HepG2 (cell line): ENCODE measurements at regions not wholly inside any gene's neighbourhood (a gene's known extent, or its start where the extent isn't known, plus 50 kb on each side); places are given as distances from the start of the nearest gene placed in this dataset.

Experiments
- ATAC-seq: fragments of 200-7000 bp; cut with Tn5 transposase; 3 replicates; pipeline ENCODE4 v1.9.1; 2020; ENCODE audit warnings: mild to moderate bottlenecking, moderate library complexity
- BruUV-seq: library from RNA; stranded (reverse); fragments of 400-500 nt; replicated peaks from 2 replicates; lab custom pipeline; 2021; lab: Mats Ljungman, UMichigan
- CTCF ChIA-PET: fragments of 300-600 bp; formaldehyde crosslinking; extraction: SDS; loops from one replicate; lab custom pipeline; 2021; ENCODE audit warnings: low total read pairs, inconsistent platforms, low intra/inter-chr PET ratio; lab: Yijun Ruan, JAX
- POLR2A ChIA-PET: fragments of 350-600 bp; sonication (Branson Sonifier 250); formaldehyde crosslinking; loops from one replicate; lab custom pipeline; 2020; ENCODE audit warnings: antibody characterized with exemption, inconsistent platforms; lab: Yijun Ruan, JAX
- DNase-seq: peaks from one replicate; pipeline ENCODE4 v3.0.0-alpha.2; 2015; ENCODE audit warnings: low spot score
- FAIRE-seq: peaks from 3 replicates; lab custom pipeline; 2011; peaks lifted over from hg19 to GRCh38; lab: Jason Lieb, UNC
- H2AFZ ChIP-seq: one replicate; pipeline ENCODE4 v1.6.1; 2011; ENCODE audit warnings: low read length, inconsistent platforms
- H3K27ac ChIP-seq: fragments of 300-600 bp; 3 replicates; pipeline ENCODE4 v1.8.0; 2011; ENCODE audit warnings: mixed run types, mild to moderate bottlenecking, mixed read lengths, low read length, inconsistent platforms; ENCODE audit not compliant: insufficient read depth; ENCODE audit errors: extremely low read length
- H3K27me3 ChIP-seq, 2 experiments: fragments of 200-600 bp in 1 of 2; 2 replicates in 1 of 2; 3 replicates in 1 of 2; pipeline versions ENCODE4 v1.6.0 to v1.8.0; 2011; ENCODE audit warnings: low read length in 2 of 2, mild to moderate bottlenecking in 2 of 2, moderate library complexity in 2 of 2, inconsistent platforms in 1 of 2; ENCODE audit not compliant: insufficient read depth in 2 of 2, control insufficient read depth in 1 of 2
- H3K36me3 ChIP-seq, 2 experiments: fragments of 200-600 bp in 1 of 2; replicated peaks in 1 of 2; 2 replicates in 1 of 2; 3 replicates in 1 of 2; pipeline versions ENCODE4 v1.5.1 to v1.8.0; 2011; ENCODE audit warnings: low read length in 2 of 2, inconsistent platforms in 1 of 2; ENCODE audit not compliant: insufficient read depth in 2 of 2, control insufficient read depth in 1 of 2
- H3K4me1 ChIP-seq: 2 replicates; pipeline ENCODE4 v1.5.1; 2012; ENCODE audit warnings: low read length, inconsistent platforms; ENCODE audit not compliant: insufficient read depth
- H3K4me2 ChIP-seq: 2 replicates; pipeline ENCODE4 v1.6.0; 2011; ENCODE audit warnings: low read depth, low read length, inconsistent platforms
- H3K4me3 ChIP-seq, 3 experiments: fragments of 200-600 bp in 1 of 3; sonication (generic), shearing (Covaris generic) in 1 of 3; replicated peaks in 1 of 3; 2 replicates each; pipeline ENCODE4 v1.5.1; 2011 to 2016; ENCODE audit warnings: low read length in 3 of 3, inconsistent platforms in 2 of 3, low read depth in 2 of 3, mild to moderate bottlenecking in 2 of 3, control low read depth in 1 of 3, mixed read lengths in 1 of 3; ENCODE audit not compliant: insufficient read depth in 1 of 3
- H3K79me2 ChIP-seq: one replicate; pipeline ENCODE4 v1.6.1; 2011; ENCODE audit warnings: low read length, inconsistent platforms; ENCODE audit not compliant: insufficient read depth
- H3K9ac ChIP-seq: 2 replicates; pipeline ENCODE4 v1.6.0; 2011; ENCODE audit warnings: mild to moderate bottlenecking, low read depth, low read length, inconsistent platforms; ENCODE audit not compliant: insufficient read depth
- H3K9me3 ChIP-seq: 2 replicates; pipeline ENCODE4 v1.5.1; 2012; ENCODE audit warnings: mild to moderate bottlenecking, low read length
- H4K20me1 ChIP-seq: 2 replicates; pipeline ENCODE4 v1.6.0; 2011; ENCODE audit warnings: inconsistent platforms, mild to moderate bottlenecking, low read length, moderate library complexity; ENCODE audit not compliant: insufficient read depth
- ATM ChIP-seq: fragments of 450-650 bp; IDR thresholded peaks from 2 replicates; pipeline ENCODE4 v1.7.1; 2017; ENCODE audit warnings: mild to moderate bottlenecking, borderline replicate concordance
- CENPX ChIP-seq: sonication (generic); formaldehyde crosslinking; IDR thresholded peaks from 2 replicates; pipeline ENCODE4 v1.9.0; 2021; ENCODE audit warnings: mild to moderate bottlenecking, missing genetic modification reagents, moderate library complexity
- FOXK1 ChIP-seq: sonication (generic); formaldehyde crosslinking; IDR thresholded peaks from 2 replicates; pipeline ENCODE4 v1.4.0; 2020; ENCODE audit warnings: low read depth, missing genetic modification reagents, borderline replicate concordance
- GATAD2A ChIP-seq: IDR thresholded peaks from 2 replicates; pipeline ENCODE4 v1.6.1; 2016
- HNRNPL ChIP-seq: fragments of 200-400 bp; formaldehyde crosslinking; IDR thresholded peaks from 2 replicates; pipeline ENCODE4 v1.6.1; 2017; ENCODE audit warnings: mild to moderate bottlenecking, low read depth, low read length
- KAT7 ChIP-seq: IDR thresholded peaks from 2 replicates; pipeline ENCODE4 v1.6.1; 2018; ENCODE audit warnings: borderline replicate concordance, missing compliant biosample characterization
- KMT2A ChIP-seq: sonication (generic); formaldehyde crosslinking; IDR thresholded peaks from 2 replicates; pipeline ENCODE4 v1.4.0; 2020; ENCODE audit warnings: missing genetic modification reagents
- NCOA2 ChIP-seq: sonication (generic); formaldehyde crosslinking; IDR thresholded peaks from 2 replicates; pipeline ENCODE4 v1.8.0; 2022; ENCODE audit warnings: inconsistent platforms
- TAF15 ChIP-seq: fragments of 200-400 bp; formaldehyde crosslinking; IDR thresholded peaks from one replicate; pipeline ENCODE4 v1.6.1; 2018; ENCODE audit warnings: mild to moderate bottlenecking, low read depth, low read length; ENCODE audit not compliant: poor library complexity, severe bottlenecking
- TMF1 ChIP-seq: sonication (generic); formaldehyde crosslinking; IDR thresholded peaks from 2 replicates; pipeline ENCODE4 v1.8.1; 2022; ENCODE audit warnings: low read depth, missing genetic modification reagents
- ZBTB7B ChIP-seq: sonication (generic); formaldehyde crosslinking; IDR thresholded peaks from 2 replicates; pipeline ENCODE4 v1.4.0; 2020; ENCODE audit warnings: missing genetic modification reagents
- ZNF564 ChIP-seq: sonication (generic); formaldehyde crosslinking; IDR thresholded peaks from 2 replicates; pipeline ENCODE4 v1.8.1; 2023; ENCODE audit warnings: mild to moderate bottlenecking, missing genetic modification reagents
- ZSCAN31 ChIP-seq: sonication (generic); formaldehyde crosslinking; IDR thresholded peaks from 2 replicates; pipeline ENCODE4 v1.5.0; 2020; ENCODE audit warnings: low read depth, mild to moderate bottlenecking, missing genetic modification reagents
- WGBS: methylation state at CpG from one replicate; pipeline ENCODE4 v1.1.6; 2017; ENCODE audit warnings: low lambda C conversion rate; 5-methylcytosine and 5-hydroxymethylcytosine counted together
- in situ Hi-C: cut with HindIII; loops from 2 replicates; pipeline ENCODE4 v1.10.0; 2017; ENCODE audit warnings: low pct_unique_long_range_greater_than_20kb; ENCODE audit not compliant: extremely low pct_ligation_motif_present
- intact Hi-C: fragments of 100-400 bp; cut with micrococcal nuclease; formaldehyde crosslinking; loops from one replicate; pipeline ENCODE4 v1.10.0; 2022; ENCODE audit not compliant: unreplicated experiment

DNA sequence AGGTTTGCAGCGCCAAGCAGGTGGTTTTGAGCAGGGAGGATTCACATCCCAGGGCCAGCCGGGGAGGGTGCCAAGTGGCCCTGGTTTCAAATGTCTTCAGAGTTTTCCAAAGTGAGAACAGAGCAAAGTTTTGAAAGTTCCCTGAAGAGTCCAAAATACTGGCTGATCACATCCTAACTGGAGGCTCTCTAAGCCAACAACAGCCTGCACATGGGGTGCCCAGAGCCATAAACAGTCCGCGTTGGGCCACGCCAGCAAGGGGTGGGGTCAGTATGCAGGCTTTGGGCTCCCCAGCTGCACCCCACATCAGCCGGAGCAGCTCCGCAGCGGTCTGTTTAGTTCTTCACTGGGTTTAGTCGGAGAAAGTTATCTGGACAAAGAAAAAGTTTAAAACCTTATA, 150.9 kb downstream of the C16orf95 start (continued):
- no peak for TF ChIP-seq KAT7
- no peak for TF ChIP-seq GATAD2A (CRISPR knock-in tag)

DNA sequence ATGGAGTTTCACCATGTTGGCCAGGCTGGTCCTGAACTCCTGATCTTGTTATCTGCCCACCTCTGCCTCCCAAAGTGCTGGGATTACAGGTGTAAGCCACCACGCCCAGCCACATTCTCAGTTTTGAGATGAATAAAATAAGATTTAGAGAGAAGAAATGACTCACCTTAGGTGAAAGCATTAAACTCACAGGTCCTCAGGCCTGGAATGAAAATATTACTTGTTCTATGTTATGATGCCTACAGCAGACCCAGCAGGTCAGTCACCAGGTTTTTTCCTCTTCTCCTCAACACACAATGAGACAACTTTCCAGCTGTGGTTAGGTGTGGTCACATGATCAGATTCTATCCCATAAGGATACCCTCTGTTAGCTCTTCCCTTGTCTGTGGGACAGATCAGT, 150.3 kb downstream of the C16orf95 start:
- in situ Hi-C loops (no loop called here), intact Hi-C loops (no loop called here)
- Histone ChIP-seq H3K79me2 (no peaks in the 10 kb centered on the region), H3K27me3 (peaks cover under 1 to 6% of the 10 kb centered on the region in 2 experiments; a peak in 4 of 5 replicates), H3K9ac (no peak overlapping the region), H2AFZ (no peak overlapping the region), H4K20me1 (no peaks in the 10 kb centered on the region), H3K4me1 (0 out of 2 replicates have a peak, but pooled peaks cover 4% of the 10 kb centered on the region), H3K36me3 (no peaks in the 10 kb centered on the region), H3K4me3 (no peak overlapping the region), H3K27ac (no peak overlapping the region), H3K4me2 (no peak overlapping the region), H3K9me3 (no peaks in the 10 kb centered on the region)
- no TSS peak for BruUV-seq
- ChIA-PET CTCF (no interaction called here), POLR2A (no interaction called here)
- no peak for TF ChIP-seq NCOA2 (CRISPR knock-in tag)
- no peak for TF ChIP-seq ZSCAN31 (CRISPR knock-in tag)
- no peak for TF ChIP-seq HNRNPL
- TF ChIP-seq TMF1 (CRISPR knock-in tag): no peak
- TF ChIP-seq CENPX: no peak
- TF ChIP-seq FOXK1: no peak
- no peak for TF ChIP-seq ZNF564 (CRISPR knock-in tag)
- TF ChIP-seq ZBTB7B (CRISPR knock-in tag): no peak
- TF ChIP-seq TAF15: no peak
- no peak for TF ChIP-seq ATM
- TF ChIP-seq KMT2A: no peak
- FAIRE-seq (no peak), DNase-seq (no peak), ATAC-seq (no peak)
- 18% methylated on average over 1 of the region's 1 CpG for WGBS
